WERI-Rb-1 (cell line): ENCODE measurements at regions not wholly inside any gene's neighbourhood (a gene's known extent, or its start where the extent isn't known, plus 50 kb on each side); places are given as distances from the start of the nearest gene placed in this dataset.

ENCODE experiments used
- DNase-seq: peaks from one replicate; pipeline ENCODE4 v3.0.0-alpha.2; 2020
- H3K27ac ChIP-seq: fragments of 250-450 bp; sonication (Bioruptor Pico); 2 replicates; pipeline ENCODE4 v1.5.1; 2020; ENCODE audit warnings: mild to moderate bottlenecking, moderate library complexity
- H3K27me3 ChIP-seq: fragments of 250-450 bp; sonication (Bioruptor Pico); 2 replicates; pipeline ENCODE4 v1.5.1; 2021; ENCODE audit warnings: mild to moderate bottlenecking, low read depth, moderate library complexity; ENCODE audit not compliant: insufficient read depth, severe bottlenecking
- H3K36me3 ChIP-seq: fragments of 250-450 bp; sonication (Bioruptor Pico); 2 replicates; pipeline ENCODE4 v1.5.1; 2020; ENCODE audit warnings: mild to moderate bottlenecking, moderate library complexity
- H3K4me3 ChIP-seq: 2 replicates; pipeline ENCODE4 v1.5.1; 2011; ENCODE audit warnings: low read depth, mild to moderate bottlenecking, control low read depth, low read length
- H3K9me3 ChIP-seq: fragments of 250-450 bp; sonication (Bioruptor Pico); 2 replicates; pipeline ENCODE4 v1.5.1; 2021; ENCODE audit warnings: mild to moderate bottlenecking, moderate library complexity; ENCODE audit not compliant: severe bottlenecking
- TF ChIP-seq, protein P1 (sequence below): IDR thresholded peaks from 2 replicates; pipeline ENCODE4 v1.5.1; 2011; ENCODE audit warnings: low read depth, mild to moderate bottlenecking, control low read depth, inconsistent platforms, low read length

DNA sequence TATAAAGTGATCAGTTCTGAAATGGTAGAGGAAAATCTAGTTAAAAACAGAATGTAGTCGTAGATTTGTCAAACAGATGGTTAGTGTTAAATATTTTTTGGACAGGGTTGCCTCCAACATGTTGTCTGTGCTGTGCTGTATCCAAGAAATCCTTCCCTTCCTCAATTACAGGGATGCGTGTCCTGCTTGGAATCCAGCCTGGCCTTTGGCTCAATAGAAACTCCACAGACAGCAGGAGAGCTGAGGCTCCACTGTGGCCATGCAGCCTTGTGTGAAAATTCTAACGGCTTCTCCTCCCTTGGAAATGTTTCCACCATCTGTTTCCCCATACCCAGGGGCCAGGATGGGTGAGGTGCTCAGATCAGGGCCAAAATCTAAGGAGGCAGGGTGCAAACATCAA is 67.7 kb upstream of the USP29 start:
- Histone ChIP-seq H3K9me3 (no peaks in the 10 kb centered on the region), H3K27me3 (no peaks in the 10 kb centered on the region), H3K36me3 (no peaks in the 10 kb centered on the region), H3K27ac (no peak overlapping the region), H3K4me3 (no peak overlapping the region)
- DNase-seq, result no peak
- TF ChIP-seq, protein P1, sequence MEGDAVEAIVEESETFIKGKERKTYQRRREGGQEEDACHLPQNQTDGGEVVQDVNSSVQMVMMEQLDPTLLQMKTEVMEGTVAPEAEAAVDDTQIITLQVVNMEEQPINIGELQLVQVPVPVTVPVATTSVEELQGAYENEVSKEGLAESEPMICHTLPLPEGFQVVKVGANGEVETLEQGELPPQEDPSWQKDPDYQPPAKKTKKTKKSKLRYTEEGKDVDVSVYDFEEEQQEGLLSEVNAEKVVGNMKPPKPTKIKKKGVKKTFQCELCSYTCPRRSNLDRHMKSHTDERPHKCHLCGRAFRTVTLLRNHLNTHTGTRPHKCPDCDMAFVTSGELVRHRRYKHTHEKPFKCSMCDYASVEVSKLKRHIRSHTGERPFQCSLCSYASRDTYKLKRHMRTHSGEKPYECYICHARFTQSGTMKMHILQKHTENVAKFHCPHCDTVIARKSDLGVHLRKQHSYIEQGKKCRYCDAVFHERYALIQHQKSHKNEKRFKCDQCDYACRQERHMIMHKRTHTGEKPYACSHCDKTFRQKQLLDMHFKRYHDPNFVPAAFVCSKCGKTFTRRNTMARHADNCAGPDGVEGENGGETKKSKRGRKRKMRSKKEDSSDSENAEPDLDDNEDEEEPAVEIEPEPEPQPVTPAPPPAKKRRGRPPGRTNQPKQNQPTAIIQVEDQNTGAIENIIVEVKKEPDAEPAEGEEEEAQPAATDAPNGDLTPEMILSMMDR, result no peak

DNA sequence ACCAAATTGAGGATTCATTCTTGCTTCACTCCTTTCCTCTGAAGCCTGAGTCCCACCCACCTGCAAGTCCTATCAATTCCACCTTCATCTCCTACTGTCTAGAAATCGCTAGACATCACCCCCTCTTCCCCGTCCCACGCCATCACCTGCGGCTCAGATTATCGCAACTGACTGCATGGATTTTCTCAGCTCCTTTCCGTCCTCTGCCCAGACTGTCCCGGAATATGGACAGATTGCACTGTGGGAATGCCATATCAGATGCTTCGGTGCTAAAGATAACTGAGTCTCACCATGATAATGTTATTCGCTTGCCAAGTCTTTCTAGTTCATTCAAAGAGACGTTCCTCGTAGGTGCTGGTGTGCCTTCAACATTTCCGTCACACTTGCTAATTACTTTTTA is 66.4 kb upstream of the USP29 start:
- no peak overlapping the region for H3K27ac ChIP-seq
- no peak for DNase-seq
- TF ChIP-seq, protein P1, result no peak
- H3K9me3 ChIP-seq, result no peaks in the 10 kb centered on the region
- no peaks in the 10 kb centered on the region for H3K27me3 ChIP-seq
- no peaks in the 10 kb centered on the region for H3K36me3 ChIP-seq
- no peak overlapping the region for H3K4me3 ChIP-seq

DNA sequence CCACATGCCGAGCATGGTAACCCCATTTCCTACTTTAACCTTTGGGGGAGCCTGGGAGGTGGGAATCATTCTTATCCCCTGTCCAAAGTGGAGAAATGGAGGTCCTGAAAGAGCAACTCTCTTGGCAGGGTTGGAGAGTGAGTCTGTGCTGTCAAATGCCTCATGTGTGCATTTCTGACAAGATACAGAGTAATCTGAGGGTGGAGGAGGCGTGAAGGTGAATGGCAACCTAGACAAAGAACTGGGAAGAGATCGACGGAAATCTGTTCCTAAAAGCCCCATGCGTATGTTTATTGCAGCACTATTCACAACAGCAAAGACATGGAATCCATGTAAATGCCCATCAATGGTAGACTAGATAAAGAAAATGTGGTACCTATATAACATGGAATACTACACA is 63.8 kb upstream of the USP29 start:
- no peak for DNase-seq
- Histone ChIP-seq H3K36me3 (no peaks in the 10 kb centered on the region), H3K4me3 (no peak overlapping the region), H3K9me3 (no peaks in the 10 kb centered on the region), H3K27me3 (no peaks in the 10 kb centered on the region), H3K27ac (no peak overlapping the region)
- TF ChIP-seq, protein P1, result no peak

DNA sequence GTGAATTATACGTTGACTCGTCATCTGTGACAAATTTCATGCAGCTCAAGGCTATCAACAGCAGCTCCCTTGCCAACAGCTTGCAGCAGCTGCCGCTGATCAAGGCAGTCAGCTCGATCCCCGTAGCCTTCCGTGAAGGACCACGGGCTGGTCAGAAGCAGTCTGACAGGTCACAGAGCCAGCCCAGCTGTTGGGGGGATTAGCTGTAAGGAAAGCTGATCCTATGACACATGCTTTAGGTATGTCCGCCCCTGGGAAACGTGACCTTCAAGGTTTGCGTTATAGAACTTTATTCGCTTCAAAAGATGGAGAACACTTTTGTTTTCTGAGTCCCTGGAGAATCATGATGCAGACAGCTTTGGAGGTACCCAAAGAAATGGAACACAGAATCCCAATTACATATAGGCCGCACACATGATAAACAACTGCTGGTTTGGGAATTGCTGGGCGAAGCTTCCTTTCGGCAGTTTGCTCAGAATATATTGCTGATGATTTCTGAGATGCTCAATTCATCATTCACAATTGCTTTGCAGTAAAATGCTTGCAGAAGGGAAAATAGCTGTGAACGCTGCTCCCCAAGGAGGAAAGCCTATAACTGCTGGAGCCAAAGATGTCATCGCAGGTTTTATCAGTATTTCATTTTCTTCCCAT is 62.6 kb upstream of the USP29 start:
- Histone ChIP-seq H3K27me3 (no peaks in the 10 kb centered on the region), H3K36me3 (no peaks in the 10 kb centered on the region), H3K4me3 (no peak overlapping the region), H3K27ac (no peak overlapping the region), H3K9me3 (no peaks in the 10 kb centered on the region)
- TF ChIP-seq, protein P1, result no peak
- peak; percentile 88 for DNase-seq

DNA sequence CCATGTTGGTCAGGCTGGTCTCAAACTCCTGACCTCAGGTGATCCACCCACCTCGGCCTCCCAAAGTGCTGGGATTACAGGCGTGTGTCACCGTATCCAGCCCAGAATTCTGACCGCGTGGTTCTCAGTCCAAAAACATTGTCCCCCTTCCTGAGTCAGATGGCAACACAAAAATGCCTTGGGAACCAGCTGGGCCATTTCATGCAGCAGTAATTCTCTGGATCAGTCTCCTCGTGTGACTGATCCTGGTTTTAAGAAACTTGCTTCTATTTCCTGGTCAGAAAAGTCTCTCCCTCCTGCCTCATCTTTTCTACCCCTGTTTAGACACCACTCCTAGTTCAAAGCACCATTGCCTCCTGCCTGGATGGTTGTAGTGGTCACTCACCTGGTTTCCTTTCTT is 60.9 kb upstream of the USP29 start:
- no peaks in the 10 kb centered on the region for H3K9me3 ChIP-seq
- H3K27me3 ChIP-seq, result no peaks in the 10 kb centered on the region
- no peak for DNase-seq
- no peaks in the 10 kb centered on the region for H3K36me3 ChIP-seq
- TF ChIP-seq, protein P1, result no peak
- H3K27ac ChIP-seq, result no peak overlapping the region
- no peak overlapping the region for H3K4me3 ChIP-seq

DNA sequence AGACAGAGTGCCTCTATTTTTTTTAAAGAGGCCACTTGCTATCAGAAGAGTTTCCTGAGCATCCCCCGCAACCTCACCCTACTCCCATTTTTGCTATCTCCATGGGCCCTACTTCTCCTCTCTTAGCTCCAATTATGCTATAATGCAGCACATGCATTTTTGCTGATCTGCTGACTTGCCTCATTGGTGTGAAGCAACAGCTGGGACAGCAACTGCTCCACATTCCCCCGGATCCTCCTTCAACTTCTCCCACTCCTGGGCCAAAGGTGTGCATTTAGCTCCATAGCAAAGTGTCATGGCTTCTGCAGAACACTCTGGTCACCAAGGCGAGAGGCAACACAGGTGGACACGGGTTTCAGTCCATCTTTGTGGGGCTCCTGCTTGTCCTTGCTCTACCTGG is 56.7 kb upstream of the USP29 start:
- H3K9me3 ChIP-seq, result no peaks in the 10 kb centered on the region
- DNase-seq, result no peak
- H3K4me3 ChIP-seq, result no peak overlapping the region
- no peaks in the 10 kb centered on the region for H3K27me3 ChIP-seq
- H3K36me3 ChIP-seq, result no peaks in the 10 kb centered on the region
- TF ChIP-seq, protein P1, result no peak
- H3K27ac ChIP-seq, result no peak overlapping the region
